Stomach smooth muscle (tissue), 2 donors: ENCODE measurements at regions not wholly inside any gene's neighbourhood (a gene's known extent, or its start where the extent isn't known, plus 50 kb on each side); places are given as distances from the start of the nearest gene placed in this dataset.

ENCODE experiments used
- H3K27ac ChIP-seq: one replicate; pipeline ENCODE4 v1.7.0; 2013; ENCODE audit warnings: mild to moderate bottlenecking, low read length, inconsistent platforms
- H3K27me3 ChIP-seq, 2 donors: one replicate each; pipeline ENCODE4 v1.7.0; 2013; ENCODE audit warnings: low read length in 2 of 2; ENCODE audit not compliant: insufficient read depth in 2 of 2, control insufficient read depth in 1 of 2
- H3K36me3 ChIP-seq, 2 donors: one replicate each; pipeline ENCODE4 v1.7.0; 2013; ENCODE audit warnings: low read length in 2 of 2; ENCODE audit not compliant: control insufficient read depth in 2 of 2, insufficient read depth in 2 of 2
- H3K4me1 ChIP-seq: one replicate; pipeline ENCODE4 v1.7.0; 2013; ENCODE audit warnings: low read length; ENCODE audit not compliant: control insufficient read depth, insufficient read depth
- H3K4me3 ChIP-seq, 2 donors: one replicate each; pipeline ENCODE4 v1.7.0; 2013; ENCODE audit warnings: low read length in 2 of 2
- H3K9ac ChIP-seq, 2 donors: one replicate each; pipeline ENCODE4 v1.7.0; 2013; ENCODE audit warnings: low read length in 2 of 2, mild to moderate bottlenecking in 1 of 2
- H3K9me3 ChIP-seq, 2 donors: one replicate each; pipeline ENCODE4 v1.7.0; 2013; ENCODE audit warnings: low read length in 2 of 2; ENCODE audit not compliant: control insufficient read depth in 2 of 2
- donor health status: healthy.
- donor health status: Pancreatic carcinoma.

- Histone ChIP-seq H3K36me3 (no peaks in the 10 kb centered on the region), H3K9ac (no peak overlapping the region), H3K4me1 (no peaks in the 10 kb centered on the region), H3K4me3 (no peak overlapping the region), H3K27ac (no peak overlapping the region), H3K9me3 (peaks cover 0 to 10% of the 10 kb centered on the region in 2 donors), H3K27me3 (peaks cover 8 to 14% of the 10 kb centered on the region in 2 donors)
Measured at GRCh38 chr10:3016016-3016415, 51.3 kb upstream of the PFKP start.

- no peak overlapping the region for H3K9ac ChIP-seq
- H3K4me3 ChIP-seq = no peak overlapping the region
- H3K27me3 ChIP-seq = peaks cover 10 to 12% of the 10 kb centered on the region in 2 donors
- H3K4me1 ChIP-seq = no peaks in the 10 kb centered on the region
- H3K9me3 ChIP-seq = peaks cover 0 to 10% of the 10 kb centered on the region in 2 donors
- H3K27ac ChIP-seq = no peak overlapping the region
- no peaks in the 10 kb centered on the region for H3K36me3 ChIP-seq
Measured at GRCh38 chr10:3014968-3015367, 52.4 kb upstream of the PFKP start.

GRCh38 chr10:3012223-3012622 lies 55.1 kb upstream of the PFKP start:
- peaks cover 10 to 16% of the 10 kb centered on the region in 2 donors for H3K27me3 ChIP-seq

GRCh38 chr10:3010816-3011460 lies 56.4 kb upstream of the PFKP start:
- peaks cover 10 to 16% of the 10 kb centered on the region in 2 donors for H3K27me3 ChIP-seq
- H3K36me3 ChIP-seq = no peaks in the 10 kb centered on the region
- H3K4me3 ChIP-seq = no peak overlapping the region
- peaks cover 0 to 10% of the 10 kb centered on the region in 2 donors for H3K9me3 ChIP-seq
- H3K27ac ChIP-seq = no peak overlapping the region
- H3K9ac ChIP-seq = no peak overlapping the region
- H3K4me1 ChIP-seq = peaks cover 16% of the 10 kb centered on the region

More at GRCh38 chr10:3012223-3012622, 55.1 kb upstream of the PFKP start:
- peaks cover 0 to 10% of the 10 kb centered on the region in 2 donors for H3K9me3 ChIP-seq
- H3K9ac ChIP-seq = no peak overlapping the region
- H3K4me1 ChIP-seq = peaks cover 16% of the 10 kb centered on the region
- H3K27ac ChIP-seq = no peak overlapping the region
- no peaks in the 10 kb centered on the region for H3K36me3 ChIP-seq
- H3K4me3 ChIP-seq = no peak overlapping the region

- H3K9ac ChIP-seq = no peak overlapping the region
- peaks cover 16% of the 10 kb centered on the region for H3K4me1 ChIP-seq
- peaks cover 10 to 16% of the 10 kb centered on the region in 2 donors for H3K27me3 ChIP-seq
- H3K9me3 ChIP-seq = peaks cover 0 to 10% of the 10 kb centered on the region in 2 donors
- H3K4me3 ChIP-seq = no peak overlapping the region
- no peaks in the 10 kb centered on the region for H3K36me3 ChIP-seq
- no peak overlapping the region for H3K27ac ChIP-seq
Measured at GRCh38 chr10:3010334-3010733, 57.0 kb upstream of the PFKP start.

- H3K9ac ChIP-seq = no peak overlapping the region
- H3K9me3 ChIP-seq = peaks cover 0 to 10% of the 10 kb centered on the region in 2 donors
- H3K4me3 ChIP-seq = peak overlapping the region in 1 of 2 donors; percentile 47
- peaks cover 10% of the 10 kb centered on the region in 2 donors for H3K27me3 ChIP-seq
- no peaks in the 10 kb centered on the region for H3K36me3 ChIP-seq
- peaks cover 16% of the 10 kb centered on the region for H3K4me1 ChIP-seq
- H3K27ac ChIP-seq = no peak overlapping the region
Measured at GRCh38 chr10:3009341-3009740, 58.0 kb upstream of the PFKP start.

- no peak overlapping the region for H3K9ac ChIP-seq
- H3K36me3 ChIP-seq = no peaks in the 10 kb centered on the region
- H3K27me3 ChIP-seq = peaks cover 9 to 10% of the 10 kb centered on the region in 2 donors
- peaks cover 0 to 10% of the 10 kb centered on the region in 2 donors for H3K9me3 ChIP-seq
- H3K4me3 ChIP-seq = peak overlapping the region in 1 of 2 donors; percentile 47
- H3K4me1 ChIP-seq = peaks cover 16% of the 10 kb centered on the region
- H3K27ac ChIP-seq = no peak overlapping the region
Measured at GRCh38 chr10:3008518-3009195, 58.7 kb upstream of the PFKP start.

- no peaks in the 10 kb centered on the region for H3K9me3 ChIP-seq
- H3K27ac ChIP-seq = no peak overlapping the region
- no peak overlapping the region for H3K4me3 ChIP-seq
- peaks cover 3 to 4% of the 10 kb centered on the region in 2 donors for H3K27me3 ChIP-seq
- H3K36me3 ChIP-seq = no peaks in the 10 kb centered on the region
- peaks cover 16% of the 10 kb centered on the region for H3K4me1 ChIP-seq
- H3K9ac ChIP-seq = no peak overlapping the region
Measured at GRCh38 chr10:3006607-3007006, 60.7 kb upstream of the PFKP start.

- Histone ChIP-seq H3K27ac (no peak overlapping the region), H3K9me3 (no peaks in the 10 kb centered on the region), H3K27me3 (peaks cover 3 to 4% of the 10 kb centered on the region in 2 donors), H3K4me3 (no peak overlapping the region), H3K9ac (no peak overlapping the region), H3K4me1 (peaks cover 16% of the 10 kb centered on the region), H3K36me3 (no peaks in the 10 kb centered on the region)
Measured at GRCh38 chr10:3006093-3006492, 61.3 kb upstream of the PFKP start.

GRCh38 chr10:3002304-3002703 lies 65.0 kb upstream of the PFKP start:
- Histone ChIP-seq H3K36me3 (no peaks in the 10 kb centered on the region), H3K9ac (no peak overlapping the region), H3K27me3 (no peaks in the 10 kb centered on the region), H3K4me1 (no peaks in the 10 kb centered on the region), H3K9me3 (no peaks in the 10 kb centered on the region), H3K4me3 (no peak overlapping the region), H3K27ac (no peak overlapping the region)

- H3K27ac ChIP-seq = no peak overlapping the region
- H3K9me3 ChIP-seq = no peaks in the 10 kb centered on the region
- no peak overlapping the region for H3K9ac ChIP-seq
- H3K4me3 ChIP-seq = no peak overlapping the region
- no peaks in the 10 kb centered on the region for H3K4me1 ChIP-seq
- H3K27me3 ChIP-seq = no peaks in the 10 kb centered on the region
- no peaks in the 10 kb centered on the region for H3K36me3 ChIP-seq
Measured at GRCh38 chr10:3000048-3000447, 67.3 kb upstream of the PFKP start.
